IMR-90 (cell line): ENCODE measurements at regions not wholly inside any gene's neighbourhood (a gene's known extent, or its start where the extent isn't known, plus 50 kb on each side); places are given as distances from the start of the nearest gene placed in this dataset.

Experiments
- ATAC-seq: fragments of 200-7000 bp; cut with Tn5 transposase; 2 replicates; pipeline ENCODE4 v1.9.1; 2020; ENCODE audit warnings: low read depth, mild to moderate bottlenecking, moderate library complexity
- BruUV-seq: library from RNA; stranded (reverse); fragments of 400-500 nt; replicated peaks from 2 replicates; lab custom pipeline; 2021; lab: Mats Ljungman, UMichigan
- CTCF ChIA-PET: fragments of 300-600 bp; formaldehyde crosslinking; extraction: SDS; loops from one replicate; lab custom pipeline; 2021; ENCODE audit warnings: antibody characterized with exemption; lab: Yijun Ruan, JAX
- POLR2A ChIA-PET: fragments of 300-600 bp; sonication (Branson Sonifier 250); formaldehyde crosslinking; loops from one replicate; lab custom pipeline; 2022; ENCODE audit warnings: antibody characterized with exemption; ENCODE audit not compliant: unreplicated experiment; lab: Charles Lee
- DNase-seq: peaks from one replicate; pipeline ENCODE4 v3.0.0; 2013
- H2AFZ ChIP-seq: replicated peaks from 2 replicates; pipeline ENCODE3; 2013; ENCODE audit warnings: low read length, mild to moderate bottlenecking; ENCODE audit not compliant: poor library complexity
- H2AK5ac ChIP-seq: 2 replicates; pipeline ENCODE4 v1.6.1; 2013; ENCODE audit warnings: low read depth, low read length, inconsistent platforms
- H2AK9ac ChIP-seq: replicated peaks from 2 replicates; pipeline ENCODE3; 2013; ENCODE audit warnings: mild to moderate bottlenecking, low read depth, low read length, moderate library complexity; ENCODE audit not compliant: poor library complexity
- H2BK120ac ChIP-seq: 2 replicates; pipeline ENCODE4 v1.6.1; 2013; ENCODE audit warnings: low read depth, low read length, inconsistent platforms
- H2BK15ac ChIP-seq: 3 replicates; pipeline ENCODE4 v1.6.1; 2013; ENCODE audit warnings: low read depth, low read length, inconsistent platforms
- H2BK20ac ChIP-seq: 2 replicates; pipeline ENCODE4 v1.6.1; 2013; ENCODE audit warnings: low read depth, mild to moderate bottlenecking, inconsistent platforms, low read length, moderate library complexity
- H2BK5ac ChIP-seq: 2 replicates; pipeline ENCODE4 v1.6.1; 2013; ENCODE audit warnings: mild to moderate bottlenecking, low read depth, low read length, inconsistent platforms; ENCODE audit not compliant: poor library complexity, severe bottlenecking
- H3K14ac ChIP-seq: replicated peaks from 2 replicates; pipeline ENCODE4 v1.6.1; 2013; ENCODE audit warnings: low read depth, low read length, inconsistent platforms
- H3K18ac ChIP-seq: 2 replicates; pipeline ENCODE4 v1.6.1; 2013; ENCODE audit warnings: low read depth, low read length, control low read depth
- H3K23ac ChIP-seq: 2 replicates; pipeline ENCODE4 v1.6.1; 2013; ENCODE audit warnings: low read depth, low read length, inconsistent platforms
- H3K27ac ChIP-seq: 2 replicates; pipeline ENCODE4 v1.5.1; 2013; ENCODE audit warnings: mild to moderate bottlenecking, control low read depth, low read length; ENCODE audit not compliant: insufficient read depth
- H3K27me3 ChIP-seq: 2 replicates; pipeline ENCODE4 v1.6.1; 2013; ENCODE audit warnings: low read length; ENCODE audit not compliant: control insufficient read depth, insufficient read depth
- H3K36me3 ChIP-seq: 2 replicates; pipeline ENCODE4 v1.6.1; 2013; ENCODE audit warnings: low read length, mixed read lengths; ENCODE audit not compliant: control insufficient read depth, insufficient read depth
- H3K4ac ChIP-seq: 2 replicates; pipeline ENCODE4 v1.6.1; 2013; ENCODE audit warnings: low read depth, low read length, inconsistent platforms
- H3K4me1 ChIP-seq: 2 replicates; pipeline ENCODE4 v1.6.1; 2013; ENCODE audit warnings: low read length, mixed read lengths; ENCODE audit not compliant: control insufficient read depth, insufficient read depth
- H3K4me2 ChIP-seq: 2 replicates; pipeline ENCODE4 v1.6.1; 2013; ENCODE audit warnings: low read depth, mild to moderate bottlenecking, control low read depth, low read length, moderate library complexity
- H3K4me3 ChIP-seq: 2 replicates; pipeline ENCODE4 v1.5.1; 2013; ENCODE audit warnings: low read depth, mild to moderate bottlenecking, control low read depth, low read length, moderate library complexity; ENCODE audit not compliant: insufficient read depth
- H3K56ac ChIP-seq: 2 replicates; pipeline ENCODE4 v1.6.1; 2013; ENCODE audit warnings: low read length, inconsistent platforms; ENCODE audit not compliant: insufficient read depth; ENCODE audit errors: extremely low read depth
- H3K79me1 ChIP-seq, 2 experiments: 2 replicates each; pipeline ENCODE4 v1.6.1; 2013; ENCODE audit warnings: low read length in 2 of 2, inconsistent platforms in 1 of 2, low read depth in 1 of 2
- H3K9ac ChIP-seq: 2 replicates; pipeline ENCODE4 v1.6.1; 2013; ENCODE audit warnings: low read depth, low read length, control low read depth
- H3K9me1 ChIP-seq: 2 replicates; pipeline ENCODE4 v1.6.1; 2013; ENCODE audit warnings: low read length, inconsistent platforms; ENCODE audit not compliant: insufficient read depth
- H3K9me3 ChIP-seq: 2 replicates; pipeline ENCODE4 v1.6.1; 2013; ENCODE audit warnings: low read length; ENCODE audit not compliant: control insufficient read depth, insufficient read depth
- H4K20me1 ChIP-seq: 2 replicates; pipeline ENCODE4 v1.6.1; 2013; ENCODE audit warnings: low read length, inconsistent platforms; ENCODE audit not compliant: insufficient read depth
- H4K5ac ChIP-seq: 2 replicates; pipeline ENCODE4 v1.6.1; 2013; ENCODE audit warnings: mild to moderate bottlenecking, low read depth, low read length, control low read depth
- H4K8ac ChIP-seq, 2 experiments: 2 replicates each; pipeline ENCODE4 v1.6.1; 2013; ENCODE audit warnings: low read depth in 2 of 2, low read length in 2 of 2, control low read depth in 1 of 2, inconsistent platforms in 1 of 2
- H4K91ac ChIP-seq: 2 replicates; pipeline ENCODE4 v1.6.1; 2013; ENCODE audit warnings: low read depth, low read length, inconsistent platforms; ENCODE audit not compliant: insufficient read depth
- BHLHE40 ChIP-seq: fragments of 150-350 bp; IDR thresholded peaks from 2 replicates; pipeline ENCODE4 v1.6.1; 2016; ENCODE audit warnings: mild to moderate bottlenecking, low read depth, low read length
- CEBPB ChIP-seq: IDR thresholded peaks from 2 replicates; pipeline ENCODE4 v1.6.1; 2012; ENCODE audit warnings: low read depth, low read length, improper control_type of control experiment
- CHD1 ChIP-seq: IDR thresholded peaks from 2 replicates; pipeline ENCODE4 v1.6.1; 2012; ENCODE audit warnings: low read depth, low read length, improper control_type of control experiment
- CTCF ChIP-seq: conservative IDR thresholded peaks from 2 replicates; pipeline ENCODE4 v1.5.1; 2012; ENCODE audit warnings: mild to moderate bottlenecking, low read depth, low read length, improper control_type of control experiment
- FOS ChIP-seq: fragments of 150-350 bp; IDR thresholded peaks from 2 replicates; pipeline ENCODE4 v1.6.1; 2016; ENCODE audit warnings: low read depth, low read length
- MAFK ChIP-seq: IDR thresholded peaks from 2 replicates; pipeline ENCODE4 v1.6.1; 2012; ENCODE audit warnings: low read depth, low read length, improper control_type of control experiment
- MAZ ChIP-seq: IDR thresholded peaks from 2 replicates; pipeline ENCODE4 v1.6.1; 2012; ENCODE audit warnings: low read depth, mild to moderate bottlenecking, low read length, improper control_type of control experiment, moderate library complexity, borderline replicate concordance
- MXI1 ChIP-seq: IDR thresholded peaks from 2 replicates; pipeline ENCODE4 v1.6.1; 2012; ENCODE audit warnings: low read depth, mild to moderate bottlenecking, low read length, moderate library complexity, borderline replicate concordance
- NFE2L2 ChIP-seq: fragments of 150-350 bp; IDR thresholded peaks from 2 replicates; pipeline ENCODE4 v1.6.1; 2016; ENCODE audit warnings: low read depth, mild to moderate bottlenecking, low read length
- POLR2A ChIP-seq: IDR thresholded peaks from 2 replicates; pipeline ENCODE4 v1.6.1; 2012; ENCODE audit warnings: mild to moderate bottlenecking, low read depth, low read length
- RAD21 ChIP-seq: IDR thresholded peaks from 2 replicates; pipeline ENCODE4 v1.6.1; 2012; ENCODE audit warnings: low read length, improper control_type of control experiment
- RCOR1 ChIP-seq: IDR thresholded peaks from 2 replicates; pipeline ENCODE4 v1.6.1; 2012; ENCODE audit warnings: mild to moderate bottlenecking, low read length, improper control_type of control experiment; ENCODE audit not compliant: insufficient replicate concordance
- RFX5 ChIP-seq: IDR thresholded peaks from 2 replicates; pipeline ENCODE4 v1.8.0; 2012; ENCODE audit warnings: low read depth, mild to moderate bottlenecking, low read length, moderate library complexity
- SMC3 ChIP-seq: fragments of 150-350 bp; IDR thresholded peaks from 2 replicates; pipeline ENCODE4 v1.6.1; 2016; ENCODE audit warnings: low read depth, mild to moderate bottlenecking, antibody characterized with exemption, low read length, moderate library complexity
- USF2 ChIP-seq: fragments of 150-350 bp; IDR thresholded peaks from 2 replicates; pipeline ENCODE4 v1.6.1; 2017; ENCODE audit warnings: mild to moderate bottlenecking, antibody characterized with exemption, low read length, low read depth
- WGBS, 2 experiments: methylation state at CpG; one replicate each; pipeline versions ENCODE4 v1.1.5 to v1.1.7; 2013; ENCODE audit warnings: missing lambda C conversion rate in 2 of 2; ENCODE audit not compliant: insufficient read length in 1 of 2; ENCODE audit errors: extremely low coverage in 2 of 2; 5-methylcytosine and 5-hydroxymethylcytosine counted together
- dilution Hi-C: fragments of 300-500 bp; cut with HindIII; formaldehyde crosslinking; loops from one replicate; pipeline ENCODE4 v1.14.3; 2018; ENCODE audit warnings: low sequenced_read_pairs; ENCODE audit not compliant: unreplicated experiment
- in situ Hi-C: fragments of 300-500 bp; cut with MboI; formaldehyde crosslinking; loops from 3 replicates; pipeline ENCODE4 v1.14.3; 2019; ENCODE audit warnings: low sequenced_read_pairs, inconsistent platforms, mixed read lengths
- intact Hi-C: fragments of 100-400 bp; cut with micrococcal nuclease; formaldehyde crosslinking; loops from 2 replicates; pipeline ENCODE4 v1.10.0; 2022
- TF ChIP-seq, protein P1 (sequence below): fragments of 150-350 bp; IDR thresholded peaks from 2 replicates; pipeline ENCODE4 v1.6.1; 2016; ENCODE audit warnings: low read depth, mild to moderate bottlenecking, low read length, moderate library complexity, borderline replicate concordance

- H4K8ac ChIP-seq = no peak overlapping the region
- no peak overlapping the region for H3K14ac ChIP-seq
- ChIA-PET CTCF (no interaction called here), POLR2A (no interaction called here)
- no peak overlapping the region for H3K4me3 ChIP-seq
- H2AFZ ChIP-seq = no peak overlapping the region
- no peak overlapping the region for H3K23ac ChIP-seq
- no CpG with 5 or more reads among the region's 1 CpG for WGBS, 2 experiments
- H3K4ac ChIP-seq = no peak overlapping the region
- no peak overlapping the region for H4K5ac ChIP-seq
- H3K9me1 ChIP-seq = no peaks in the 10 kb centered on the region
- H3K9me3 ChIP-seq = peaks cover 9% of the 10 kb centered on the region; the same call in 1 of the 2 replicates
- H3K56ac ChIP-seq = no peak overlapping the region
- H2BK5ac ChIP-seq = no peak overlapping the region
- H2BK120ac ChIP-seq = no peak overlapping the region
- H2AK9ac ChIP-seq = no peak overlapping the region
- ATAC-seq = no peak
- H3K79me1 ChIP-seq = no peaks in the 10 kb centered on the region
- H3K36me3 ChIP-seq = no peaks in the 10 kb centered on the region
- no peak for TF ChIP-seq BHLHE40
- TF ChIP-seq RAD21 = no peak
- TF ChIP-seq CHD1 = no peak
- no peak for TF ChIP-seq RCOR1
- TF ChIP-seq RFX5 = no peak
- TF ChIP-seq CEBPB = no peak
- no peak for TF ChIP-seq MAZ
- no peak for TF ChIP-seq FOS
- TF ChIP-seq CTCF = no peak
- TF ChIP-seq NFE2L2 = no peak
- no peak for TF ChIP-seq MXI1
- no peak for TF ChIP-seq SMC3
- TF ChIP-seq MAFK = no peak
- no peak for TF ChIP-seq POLR2A
- TF ChIP-seq, protein P1, sequence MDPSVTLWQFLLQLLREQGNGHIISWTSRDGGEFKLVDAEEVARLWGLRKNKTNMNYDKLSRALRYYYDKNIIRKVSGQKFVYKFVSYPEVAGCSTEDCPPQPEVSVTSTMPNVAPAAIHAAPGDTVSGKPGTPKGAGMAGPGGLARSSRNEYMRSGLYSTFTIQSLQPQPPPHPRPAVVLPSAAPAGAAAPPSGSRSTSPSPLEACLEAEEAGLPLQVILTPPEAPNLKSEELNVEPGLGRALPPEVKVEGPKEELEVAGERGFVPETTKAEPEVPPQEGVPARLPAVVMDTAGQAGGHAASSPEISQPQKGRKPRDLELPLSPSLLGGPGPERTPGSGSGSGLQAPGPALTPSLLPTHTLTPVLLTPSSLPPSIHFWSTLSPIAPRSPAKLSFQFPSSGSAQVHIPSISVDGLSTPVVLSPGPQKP = no peak
- no peak for TF ChIP-seq USF2
- no peak overlapping the region for H2BK20ac ChIP-seq
- no peak overlapping the region for H2BK15ac ChIP-seq
- no peak for DNase-seq
- no peak overlapping the region for H3K27ac ChIP-seq
- H3K27me3 ChIP-seq = no peaks in the 10 kb centered on the region
- dilution Hi-C loops = no loop called here
- no peak overlapping the region for H3K4me2 ChIP-seq
- no peak overlapping the region for H3K18ac ChIP-seq
- H2AK5ac ChIP-seq = no peak overlapping the region
- H4K91ac ChIP-seq = no peak overlapping the region
- in situ Hi-C loops = no loop called here
- no peaks in the 10 kb centered on the region for H4K20me1 ChIP-seq
- intact Hi-C loops = no loop called here
- no peaks in the 10 kb centered on the region for H3K4me1 ChIP-seq
- no TSS peak for BruUV-seq
- H3K9ac ChIP-seq = no peak overlapping the region
Measured at GRCh38 chr2:183597841-183598240, 473.6 kb downstream of the NUP35 start.
